ENCODE measurements at regions not wholly inside any gene's neighbourhood (a gene's known extent, or its start where the extent isn't known, plus 50 kb on each side); places are given as distances from the start of the nearest gene placed in this dataset.

DNA sequence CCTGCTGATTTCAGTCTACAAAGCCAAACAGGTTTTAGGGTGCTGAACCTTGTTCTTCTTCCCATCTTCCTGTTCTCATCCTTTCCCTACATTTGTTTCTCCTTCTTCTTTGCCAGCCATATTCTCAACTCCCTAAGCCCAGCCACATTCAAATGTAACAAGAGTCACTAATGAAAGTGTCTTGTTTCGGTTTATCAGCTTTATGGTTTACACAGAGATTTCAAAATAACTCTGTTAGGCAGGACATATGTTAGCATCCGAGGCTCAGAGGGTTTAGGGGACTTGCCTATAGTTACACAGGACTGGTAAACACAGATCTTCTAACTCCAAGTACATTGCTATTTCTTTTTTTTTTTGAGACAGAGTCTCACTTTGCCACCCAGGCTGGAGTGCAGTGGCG, 61.3 kb downstream of the NDUFS5 start:
- TF ChIP-seq YY1 (IDR thresholded peaks at IDR 0.05; ENCODE audit: insufficient read depth, insufficient read length) (no peak), SUZ12 (IDR thresholded peaks at IDR 0.05; ENCODE audit: extremely low read depth, insufficient read depth, insufficient read length) (no peak), ZNF274 (IDR thresholded peaks at IDR 0.05; ENCODE audit: low read depth, low read length) (no peak)

All from NT2/D1 (cell line).